IMR-90 (cell line): ENCODE measurements at regions not wholly inside any gene's neighbourhood (a gene's known extent, or its start where the extent isn't known, plus 50 kb on each side); places are given as distances from the start of the nearest gene placed in this dataset.

ENCODE experiments used
- ATAC-seq: fragments of 200-7000 bp; cut with Tn5 transposase; 2 replicates; pipeline ENCODE4 v1.9.1; 2020; ENCODE audit warnings: low read depth, mild to moderate bottlenecking, moderate library complexity
- BruUV-seq: library from RNA; stranded (reverse); fragments of 400-500 nt; replicated peaks from 2 replicates; lab custom pipeline; 2021; lab: Mats Ljungman, UMichigan
- CTCF ChIA-PET: fragments of 300-600 bp; formaldehyde crosslinking; extraction: SDS; loops from one replicate; lab custom pipeline; 2021; ENCODE audit warnings: antibody characterized with exemption; lab: Yijun Ruan, JAX
- POLR2A ChIA-PET: fragments of 300-600 bp; sonication (Branson Sonifier 250); formaldehyde crosslinking; loops from one replicate; lab custom pipeline; 2022; ENCODE audit warnings: antibody characterized with exemption; ENCODE audit not compliant: unreplicated experiment; lab: Charles Lee
- DNase-seq: peaks from one replicate; pipeline ENCODE4 v3.0.0; 2013
- H2AFZ ChIP-seq: replicated peaks from 2 replicates; pipeline ENCODE3; 2013; ENCODE audit warnings: low read length, mild to moderate bottlenecking; ENCODE audit not compliant: poor library complexity
- H2AK5ac ChIP-seq: 2 replicates; pipeline ENCODE4 v1.6.1; 2013; ENCODE audit warnings: low read depth, low read length, inconsistent platforms
- H2AK9ac ChIP-seq: replicated peaks from 2 replicates; pipeline ENCODE3; 2013; ENCODE audit warnings: mild to moderate bottlenecking, low read depth, low read length, moderate library complexity; ENCODE audit not compliant: poor library complexity
- H2BK120ac ChIP-seq: 2 replicates; pipeline ENCODE4 v1.6.1; 2013; ENCODE audit warnings: low read depth, low read length, inconsistent platforms
- H2BK15ac ChIP-seq: 3 replicates; pipeline ENCODE4 v1.6.1; 2013; ENCODE audit warnings: low read depth, low read length, inconsistent platforms
- H2BK20ac ChIP-seq: 2 replicates; pipeline ENCODE4 v1.6.1; 2013; ENCODE audit warnings: low read depth, mild to moderate bottlenecking, inconsistent platforms, low read length, moderate library complexity
- H2BK5ac ChIP-seq: 2 replicates; pipeline ENCODE4 v1.6.1; 2013; ENCODE audit warnings: mild to moderate bottlenecking, low read depth, low read length, inconsistent platforms; ENCODE audit not compliant: poor library complexity, severe bottlenecking
- H3K14ac ChIP-seq: replicated peaks from 2 replicates; pipeline ENCODE4 v1.6.1; 2013; ENCODE audit warnings: low read depth, low read length, inconsistent platforms
- H3K18ac ChIP-seq: 2 replicates; pipeline ENCODE4 v1.6.1; 2013; ENCODE audit warnings: low read depth, low read length, control low read depth
- H3K23ac ChIP-seq: 2 replicates; pipeline ENCODE4 v1.6.1; 2013; ENCODE audit warnings: low read depth, low read length, inconsistent platforms
- H3K27ac ChIP-seq: 2 replicates; pipeline ENCODE4 v1.5.1; 2013; ENCODE audit warnings: mild to moderate bottlenecking, control low read depth, low read length; ENCODE audit not compliant: insufficient read depth
- H3K27me3 ChIP-seq: 2 replicates; pipeline ENCODE4 v1.6.1; 2013; ENCODE audit warnings: low read length; ENCODE audit not compliant: control insufficient read depth, insufficient read depth
- H3K36me3 ChIP-seq: 2 replicates; pipeline ENCODE4 v1.6.1; 2013; ENCODE audit warnings: low read length, mixed read lengths; ENCODE audit not compliant: control insufficient read depth, insufficient read depth
- H3K4ac ChIP-seq: 2 replicates; pipeline ENCODE4 v1.6.1; 2013; ENCODE audit warnings: low read depth, low read length, inconsistent platforms
- H3K4me1 ChIP-seq: 2 replicates; pipeline ENCODE4 v1.6.1; 2013; ENCODE audit warnings: low read length, mixed read lengths; ENCODE audit not compliant: control insufficient read depth, insufficient read depth
- H3K4me2 ChIP-seq: 2 replicates; pipeline ENCODE4 v1.6.1; 2013; ENCODE audit warnings: low read depth, mild to moderate bottlenecking, control low read depth, low read length, moderate library complexity
- H3K4me3 ChIP-seq: 2 replicates; pipeline ENCODE4 v1.5.1; 2013; ENCODE audit warnings: low read depth, mild to moderate bottlenecking, control low read depth, low read length, moderate library complexity; ENCODE audit not compliant: insufficient read depth
- H3K56ac ChIP-seq: 2 replicates; pipeline ENCODE4 v1.6.1; 2013; ENCODE audit warnings: low read length, inconsistent platforms; ENCODE audit not compliant: insufficient read depth; ENCODE audit errors: extremely low read depth
- H3K79me1 ChIP-seq, 2 experiments: 2 replicates each; pipeline ENCODE4 v1.6.1; 2013; ENCODE audit warnings: low read length in 2 of 2, inconsistent platforms in 1 of 2, low read depth in 1 of 2
- H3K9ac ChIP-seq: 2 replicates; pipeline ENCODE4 v1.6.1; 2013; ENCODE audit warnings: low read depth, low read length, control low read depth
- H3K9me1 ChIP-seq: 2 replicates; pipeline ENCODE4 v1.6.1; 2013; ENCODE audit warnings: low read length, inconsistent platforms; ENCODE audit not compliant: insufficient read depth
- H3K9me3 ChIP-seq: 2 replicates; pipeline ENCODE4 v1.6.1; 2013; ENCODE audit warnings: low read length; ENCODE audit not compliant: control insufficient read depth, insufficient read depth
- H4K20me1 ChIP-seq: 2 replicates; pipeline ENCODE4 v1.6.1; 2013; ENCODE audit warnings: low read length, inconsistent platforms; ENCODE audit not compliant: insufficient read depth
- H4K5ac ChIP-seq: 2 replicates; pipeline ENCODE4 v1.6.1; 2013; ENCODE audit warnings: mild to moderate bottlenecking, low read depth, low read length, control low read depth
- H4K8ac ChIP-seq, 2 experiments: 2 replicates each; pipeline ENCODE4 v1.6.1; 2013; ENCODE audit warnings: low read depth in 2 of 2, low read length in 2 of 2, control low read depth in 1 of 2, inconsistent platforms in 1 of 2
- H4K91ac ChIP-seq: 2 replicates; pipeline ENCODE4 v1.6.1; 2013; ENCODE audit warnings: low read depth, low read length, inconsistent platforms; ENCODE audit not compliant: insufficient read depth
- CEBPB ChIP-seq: IDR thresholded peaks from 2 replicates; pipeline ENCODE4 v1.6.1; 2012; ENCODE audit warnings: low read depth, low read length, improper control_type of control experiment
- CHD1 ChIP-seq: IDR thresholded peaks from 2 replicates; pipeline ENCODE4 v1.6.1; 2012; ENCODE audit warnings: low read depth, low read length, improper control_type of control experiment
- CTCF ChIP-seq: conservative IDR thresholded peaks from 2 replicates; pipeline ENCODE4 v1.5.1; 2012; ENCODE audit warnings: mild to moderate bottlenecking, low read depth, low read length, improper control_type of control experiment
- ELK1 ChIP-seq: fragments of 150-350 bp; IDR thresholded peaks from 2 replicates; pipeline ENCODE4 v1.6.1; 2016; ENCODE audit warnings: low read depth, mild to moderate bottlenecking, low read length, moderate library complexity, borderline replicate concordance
- FOS ChIP-seq: fragments of 150-350 bp; IDR thresholded peaks from 2 replicates; pipeline ENCODE4 v1.6.1; 2016; ENCODE audit warnings: low read depth, low read length
- MAFK ChIP-seq: IDR thresholded peaks from 2 replicates; pipeline ENCODE4 v1.6.1; 2012; ENCODE audit warnings: low read depth, low read length, improper control_type of control experiment
- MAZ ChIP-seq: IDR thresholded peaks from 2 replicates; pipeline ENCODE4 v1.6.1; 2012; ENCODE audit warnings: low read depth, mild to moderate bottlenecking, low read length, improper control_type of control experiment, moderate library complexity, borderline replicate concordance
- MXI1 ChIP-seq: IDR thresholded peaks from 2 replicates; pipeline ENCODE4 v1.6.1; 2012; ENCODE audit warnings: low read depth, mild to moderate bottlenecking, low read length, moderate library complexity, borderline replicate concordance
- NFE2L2 ChIP-seq: fragments of 150-350 bp; IDR thresholded peaks from 2 replicates; pipeline ENCODE4 v1.6.1; 2016; ENCODE audit warnings: low read depth, mild to moderate bottlenecking, low read length
- POLR2A ChIP-seq: IDR thresholded peaks from 2 replicates; pipeline ENCODE4 v1.6.1; 2012; ENCODE audit warnings: mild to moderate bottlenecking, low read depth, low read length
- RAD21 ChIP-seq: IDR thresholded peaks from 2 replicates; pipeline ENCODE4 v1.6.1; 2012; ENCODE audit warnings: low read length, improper control_type of control experiment
- RCOR1 ChIP-seq: IDR thresholded peaks from 2 replicates; pipeline ENCODE4 v1.6.1; 2012; ENCODE audit warnings: mild to moderate bottlenecking, low read length, improper control_type of control experiment; ENCODE audit not compliant: insufficient replicate concordance
- RFX5 ChIP-seq: IDR thresholded peaks from 2 replicates; pipeline ENCODE4 v1.8.0; 2012; ENCODE audit warnings: low read depth, mild to moderate bottlenecking, low read length, moderate library complexity
- SMC3 ChIP-seq: fragments of 150-350 bp; IDR thresholded peaks from 2 replicates; pipeline ENCODE4 v1.6.1; 2016; ENCODE audit warnings: low read depth, mild to moderate bottlenecking, antibody characterized with exemption, low read length, moderate library complexity
- USF2 ChIP-seq: fragments of 150-350 bp; IDR thresholded peaks from 2 replicates; pipeline ENCODE4 v1.6.1; 2017; ENCODE audit warnings: mild to moderate bottlenecking, antibody characterized with exemption, low read length, low read depth
- dilution Hi-C: fragments of 300-500 bp; cut with HindIII; formaldehyde crosslinking; loops from one replicate; pipeline ENCODE4 v1.14.3; 2018; ENCODE audit warnings: low sequenced_read_pairs; ENCODE audit not compliant: unreplicated experiment
- in situ Hi-C: fragments of 300-500 bp; cut with MboI; formaldehyde crosslinking; loops from 3 replicates; pipeline ENCODE4 v1.14.3; 2019; ENCODE audit warnings: low sequenced_read_pairs, inconsistent platforms, mixed read lengths
- intact Hi-C: fragments of 100-400 bp; cut with micrococcal nuclease; formaldehyde crosslinking; loops from 2 replicates; pipeline ENCODE4 v1.10.0; 2022

- no peak overlapping the region for H2BK5ac ChIP-seq
- no peaks in the 10 kb centered on the region for H3K4me1 ChIP-seq
- H3K9me3 ChIP-seq, result no peaks in the 10 kb centered on the region
- intact Hi-C loops (no loop called here), in situ Hi-C loops (no loop called here), dilution Hi-C loops (no loop called here)
- no TSS peak for BruUV-seq
- H2BK15ac ChIP-seq, result no peak overlapping the region
- H3K18ac ChIP-seq, result no peak overlapping the region
- no peak overlapping the region for H3K9ac ChIP-seq
- H4K5ac ChIP-seq, result no peak overlapping the region
- H4K8ac ChIP-seq, result no peak overlapping the region
- no peaks in the 10 kb centered on the region; the same call in 1 of the 2 replicates for H3K27me3 ChIP-seq
- no peak overlapping the region for H2AK5ac ChIP-seq
- H3K56ac ChIP-seq, result no peak overlapping the region
- no peaks in the 10 kb centered on the region for H3K79me1 ChIP-seq
- H3K27ac ChIP-seq, result no peak overlapping the region
- no peaks in the 10 kb centered on the region for H3K9me1 ChIP-seq
- DNase-seq, result no peak
- H2AFZ ChIP-seq, result no peak overlapping the region
- no peak overlapping the region for H2BK20ac ChIP-seq
- no peak overlapping the region for H3K4me2 ChIP-seq
- H4K20me1 ChIP-seq, result no peaks in the 10 kb centered on the region
- H3K4me3 ChIP-seq, result no peak overlapping the region
- H2BK120ac ChIP-seq, result no peak overlapping the region
- H4K91ac ChIP-seq, result no peak overlapping the region
- no peak for ATAC-seq
- H3K14ac ChIP-seq, result no peak overlapping the region
- TF ChIP-seq SMC3, result no peak
- TF ChIP-seq CTCF, result no peak
- TF ChIP-seq FOS, result no peak
- TF ChIP-seq ELK1, result no peak
- no peak for TF ChIP-seq RCOR1
- TF ChIP-seq CEBPB, result no peak
- no peak for TF ChIP-seq RFX5
- TF ChIP-seq CHD1, result no peak
- no peak for TF ChIP-seq NFE2L2
- no peak for TF ChIP-seq POLR2A
- TF ChIP-seq MAFK, result no peak
- no peak for TF ChIP-seq MXI1
- TF ChIP-seq USF2, result no peak
- no peak for TF ChIP-seq MAZ
- no peak for TF ChIP-seq RAD21
- POLR2A ChIA-PET, result no interaction called here
- no peak overlapping the region for H2AK9ac ChIP-seq
- no peaks in the 10 kb centered on the region for H3K36me3 ChIP-seq
- H3K4ac ChIP-seq, result no peak overlapping the region
- H3K23ac ChIP-seq, result no peak overlapping the region
- CTCF ChIA-PET, result no interaction called here
Observed at GRCh38 chr9:71567890-71568289, 200.4 kb downstream of the CEMIP2 start.
